ENCODE measurements at regions not wholly inside any gene's neighbourhood (a gene's known extent, or its start where the extent isn't known, plus 50 kb on each side); places are given as distances from the start of the nearest gene placed in this dataset.

DNA sequence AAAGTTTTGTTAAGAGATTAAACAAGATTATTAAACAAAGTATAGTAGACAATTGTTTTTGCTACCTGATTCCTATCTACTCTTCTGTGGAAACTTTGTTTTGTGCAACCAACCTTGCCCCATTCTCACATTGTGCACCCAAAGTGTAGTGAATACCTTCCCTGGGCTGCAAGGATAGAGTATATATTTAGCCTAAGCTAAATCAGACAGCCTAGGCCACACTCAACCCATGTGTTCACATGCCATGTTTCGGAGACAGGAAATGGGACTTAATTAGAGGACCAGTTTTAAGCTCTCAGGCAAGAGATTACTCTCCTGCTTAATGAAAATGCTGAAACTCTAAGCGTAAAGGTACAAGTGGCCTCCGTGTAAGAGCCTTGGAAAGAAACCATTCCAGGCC is 734.9 kb upstream of the USP15 start:
- WGBS = 88% methylated on average over 3 of the region's 3 CpGs
- H3K27me3 ChIP-seq (ENCODE audit: control insufficient read depth in 4 of 4, insufficient read depth in 4 of 4, low read length in 3 of 4) = peaks cover 0 to 2% (median 0%) of the 10 kb centered on the region in 4 donors
- no peaks in the 10 kb centered on the region for H3K36me3 ChIP-seq (ENCODE audit: control insufficient read depth in 4 of 4, insufficient read depth in 3 of 4, low read depth in 1 of 4, low read length in 3 of 4)
- no peak overlapping the region for H3K9ac ChIP-seq (ENCODE audit: low read depth in 1 of 2, low read length in 2 of 2)
- no peak for DNase-seq (ENCODE audit: low spot score)
- H3K27ac ChIP-seq (ENCODE audit: low read depth in 1 of 2, low read length in 2 of 2) = no peak overlapping the region
- no peak overlapping the region for H3K4me3 ChIP-seq (ENCODE audit: low read depth in 1 of 3, low read length in 3 of 3)
- H3K9me3 ChIP-seq (ENCODE audit: control insufficient read depth in 4 of 4, low read length in 3 of 4) = no peaks in the 10 kb centered on the region
- H3K4me1 ChIP-seq (ENCODE audit: control insufficient read depth in 4 of 4, insufficient read depth in 4 of 4, low read length in 3 of 4) = no peaks in the 10 kb centered on the region
- TF ChIP-seq, protein P1, sequence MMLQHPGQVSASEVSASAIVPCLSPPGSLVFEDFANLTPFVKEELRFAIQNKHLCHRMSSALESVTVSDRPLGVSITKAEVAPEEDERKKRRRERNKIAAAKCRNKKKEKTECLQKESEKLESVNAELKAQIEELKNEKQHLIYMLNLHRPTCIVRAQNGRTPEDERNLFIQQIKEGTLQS (IDR thresholded peaks at IDR 0.05) = no peak
- TF ChIP-seq JUND (IDR thresholded peaks at IDR 0.05) = no peak
- no peak for TF ChIP-seq YY1 (IDR thresholded peaks at IDR 0.05)
- TF ChIP-seq, protein P2, sequence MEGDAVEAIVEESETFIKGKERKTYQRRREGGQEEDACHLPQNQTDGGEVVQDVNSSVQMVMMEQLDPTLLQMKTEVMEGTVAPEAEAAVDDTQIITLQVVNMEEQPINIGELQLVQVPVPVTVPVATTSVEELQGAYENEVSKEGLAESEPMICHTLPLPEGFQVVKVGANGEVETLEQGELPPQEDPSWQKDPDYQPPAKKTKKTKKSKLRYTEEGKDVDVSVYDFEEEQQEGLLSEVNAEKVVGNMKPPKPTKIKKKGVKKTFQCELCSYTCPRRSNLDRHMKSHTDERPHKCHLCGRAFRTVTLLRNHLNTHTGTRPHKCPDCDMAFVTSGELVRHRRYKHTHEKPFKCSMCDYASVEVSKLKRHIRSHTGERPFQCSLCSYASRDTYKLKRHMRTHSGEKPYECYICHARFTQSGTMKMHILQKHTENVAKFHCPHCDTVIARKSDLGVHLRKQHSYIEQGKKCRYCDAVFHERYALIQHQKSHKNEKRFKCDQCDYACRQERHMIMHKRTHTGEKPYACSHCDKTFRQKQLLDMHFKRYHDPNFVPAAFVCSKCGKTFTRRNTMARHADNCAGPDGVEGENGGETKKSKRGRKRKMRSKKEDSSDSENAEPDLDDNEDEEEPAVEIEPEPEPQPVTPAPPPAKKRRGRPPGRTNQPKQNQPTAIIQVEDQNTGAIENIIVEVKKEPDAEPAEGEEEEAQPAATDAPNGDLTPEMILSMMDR (IDR thresholded peaks at IDR 0.05; ENCODE audit: low read depth, low read length, missing input control) = no peak
- TF ChIP-seq NR2F2 (IDR thresholded peaks at IDR 0.05) = no peak
- TF ChIP-seq, protein P3, sequence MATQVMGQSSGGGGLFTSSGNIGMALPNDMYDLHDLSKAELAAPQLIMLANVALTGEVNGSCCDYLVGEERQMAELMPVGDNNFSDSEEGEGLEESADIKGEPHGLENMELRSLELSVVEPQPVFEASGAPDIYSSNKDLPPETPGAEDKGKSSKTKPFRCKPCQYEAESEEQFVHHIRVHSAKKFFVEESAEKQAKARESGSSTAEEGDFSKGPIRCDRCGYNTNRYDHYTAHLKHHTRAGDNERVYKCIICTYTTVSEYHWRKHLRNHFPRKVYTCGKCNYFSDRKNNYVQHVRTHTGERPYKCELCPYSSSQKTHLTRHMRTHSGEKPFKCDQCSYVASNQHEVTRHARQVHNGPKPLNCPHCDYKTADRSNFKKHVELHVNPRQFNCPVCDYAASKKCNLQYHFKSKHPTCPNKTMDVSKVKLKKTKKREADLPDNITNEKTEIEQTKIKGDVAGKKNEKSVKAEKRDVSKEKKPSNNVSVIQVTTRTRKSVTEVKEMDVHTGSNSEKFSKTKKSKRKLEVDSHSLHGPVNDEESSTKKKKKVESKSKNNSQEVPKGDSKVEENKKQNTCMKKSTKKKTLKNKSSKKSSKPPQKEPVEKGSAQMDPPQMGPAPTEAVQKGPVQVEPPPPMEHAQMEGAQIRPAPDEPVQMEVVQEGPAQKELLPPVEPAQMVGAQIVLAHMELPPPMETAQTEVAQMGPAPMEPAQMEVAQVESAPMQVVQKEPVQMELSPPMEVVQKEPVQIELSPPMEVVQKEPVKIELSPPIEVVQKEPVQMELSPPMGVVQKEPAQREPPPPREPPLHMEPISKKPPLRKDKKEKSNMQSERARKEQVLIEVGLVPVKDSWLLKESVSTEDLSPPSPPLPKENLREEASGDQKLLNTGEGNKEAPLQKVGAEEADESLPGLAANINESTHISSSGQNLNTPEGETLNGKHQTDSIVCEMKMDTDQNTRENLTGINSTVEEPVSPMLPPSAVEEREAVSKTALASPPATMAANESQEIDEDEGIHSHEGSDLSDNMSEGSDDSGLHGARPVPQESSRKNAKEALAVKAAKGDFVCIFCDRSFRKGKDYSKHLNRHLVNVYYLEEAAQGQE (IDR thresholded peaks at IDR 0.05) = no peak
- no peak for TF ChIP-seq HNF4G (IDR thresholded peaks at IDR 0.05)
- TF ChIP-seq RXRA (IDR thresholded peaks at IDR 0.05) = no peak
- TF ChIP-seq MAX (IDR thresholded peaks at IDR 0.05) = no peak
- TF ChIP-seq SP1 (IDR thresholded peaks at IDR 0.05) = no peak
- no peak for TF ChIP-seq EGR1 (IDR thresholded peaks at IDR 0.05; ENCODE audit: low read depth in 2 of 2)
- TF ChIP-seq TAF1 (conservative IDR thresholded peaks at IDR 0.05) = no peak
- TF ChIP-seq FOXA2 (IDR thresholded peaks at IDR 0.05) = no peak
- TF ChIP-seq GABPA (IDR thresholded peaks at IDR 0.05 in 1 of 2, conservative IDR thresholded peaks at IDR 0.05 in 1 of 2) = no peak
- no peak for TF ChIP-seq FOXA1 (IDR thresholded peaks at IDR 0.05)
- no peak for TF ChIP-seq HNF4A (conservative IDR thresholded peaks at IDR 0.05)

GRCh38 chr12:61530456-61530855 is 729.7 kb upstream of the USP15 start:
- H3K9me3 ChIP-seq (ENCODE audit: control insufficient read depth in 4 of 4, low read length in 3 of 4) = peaks cover 0 to 3% (median 0%) of the 10 kb centered on the region in 4 donors
- no peak overlapping the region for H3K4me3 ChIP-seq (ENCODE audit: low read depth in 1 of 3, low read length in 3 of 3)
- DNase-seq (ENCODE audit: low spot score) = no peak
- H3K4me1 ChIP-seq (ENCODE audit: control insufficient read depth in 4 of 4, insufficient read depth in 4 of 4, low read length in 3 of 4) = no peaks in the 10 kb centered on the region
- TF ChIP-seq MAX (IDR thresholded peaks at IDR 0.05) (no peak), JUND (IDR thresholded peaks at IDR 0.05) (no peak), EGR1 (IDR thresholded peaks at IDR 0.05; ENCODE audit: low read depth in 2 of 2) (no peak), HNF4A (conservative IDR thresholded peaks at IDR 0.05) (no peak), NR2F2 (IDR thresholded peaks at IDR 0.05) (no peak), GABPA (IDR thresholded peaks at IDR 0.05 in 1 of 2, conservative IDR thresholded peaks at IDR 0.05 in 1 of 2) (no peak)
- H3K36me3 ChIP-seq (ENCODE audit: control insufficient read depth in 4 of 4, insufficient read depth in 3 of 4, low read depth in 1 of 4, low read length in 3 of 4) = no peaks in the 10 kb centered on the region
- no peak overlapping the region for H3K27ac ChIP-seq (ENCODE audit: low read depth in 1 of 2, low read length in 2 of 2)
- no peaks in the 10 kb centered on the region for H3K27me3 ChIP-seq (ENCODE audit: control insufficient read depth in 4 of 4, insufficient read depth in 4 of 4, low read length in 3 of 4)
- no peak overlapping the region for H3K9ac ChIP-seq (ENCODE audit: low read depth in 1 of 2, low read length in 2 of 2)
